ENCODE measurements at regions not wholly inside any gene's neighbourhood (a gene's known extent, or its start where the extent isn't known, plus 50 kb on each side); places are given as distances from the start of the nearest gene placed in this dataset.

GRCh38 chr2:166802475-166802874, 85.8 kb upstream of the XIRP2 start:
- Histone ChIP-seq H3K9me3 (ENCODE audit: low read length) (no peaks in the 10 kb centered on the region), H3K4me3 (ENCODE audit: low read length) (no peak overlapping the region), H3K4me2 (ENCODE audit: low read length) (no peak overlapping the region), H4K20me1 (ENCODE audit: insufficient read depth) (no peaks in the 10 kb centered on the region), H3K27ac (ENCODE audit: low read length) (no peak overlapping the region), H3F3A (ENCODE audit: insufficient read depth, low read length, poor library complexity, severe bottlenecking) (no peaks in the 10 kb centered on the region), H2AFZ (ENCODE audit: low read depth, low read length) (no peak overlapping the region), H3K9me2 (ENCODE audit: insufficient read depth, low read length) (no peaks in the 10 kb centered on the region), H3K36me3 (ENCODE audit: insufficient read depth, low read length) (no peaks in the 10 kb centered on the region), H3K9ac (ENCODE audit: low read length) (no peak overlapping the region), H3K27me3 (ENCODE audit: insufficient read depth, low read depth, low read length) (no peaks in the 10 kb centered on the region), H3K79me2 (replicated peaks; ENCODE audit: insufficient read depth, low read length) (no peaks in the 10 kb centered on the region)
- TF ChIP-seq MXI1 (conservative IDR thresholded peaks at IDR 0.05; ENCODE audit: poor library complexity, severe bottlenecking) (no peak), RAD21 (conservative IDR thresholded peaks at IDR 0.05) (no peak), EZH2 (IDR thresholded peaks at IDR 0.05; ENCODE audit: borderline replicate concordance, insufficient read depth, low read length, poor library complexity, severe bottlenecking) (no peak), EP300 (conservative IDR thresholded peaks at IDR 0.05; ENCODE audit: poor library complexity, severe bottlenecking) (no peak), REST (IDR thresholded peaks at IDR 0.05; ENCODE audit: borderline replicate concordance) (no peak), POLR2AphosphoS5 (IDR thresholded peaks at IDR 0.05) (no peak), TAF1 (IDR thresholded peaks at IDR 0.05; ENCODE audit: low read depth) (no peak), SMC3 (conservative IDR thresholded peaks at IDR 0.05; ENCODE audit: poor library complexity) (no peak), CTCF (IDR thresholded peaks at IDR 0.05; ENCODE audit: poor library complexity, severe bottlenecking) (no peak)

DNA sequence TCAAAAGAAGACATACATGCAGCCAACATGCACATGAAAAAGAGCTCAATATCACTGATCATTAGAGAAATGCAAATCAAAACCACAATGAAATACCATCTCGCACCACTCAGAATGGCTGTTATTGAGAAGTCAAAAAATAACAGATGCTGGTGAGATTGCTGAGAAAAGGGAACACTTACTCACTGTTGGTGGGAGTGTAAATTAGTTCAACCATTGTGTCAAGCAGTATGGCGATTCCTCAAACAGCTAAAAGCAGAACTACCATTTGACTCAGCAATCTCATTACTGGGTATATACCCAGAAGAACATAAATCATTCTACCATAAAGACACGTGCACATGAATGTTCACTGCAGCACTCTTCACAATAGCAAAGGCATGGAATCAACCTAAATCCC, 95.5 kb upstream of the XIRP2 start:
- Histone ChIP-seq H3K27ac (ENCODE audit: low read length) (no peak overlapping the region), H3K79me2 (replicated peaks; ENCODE audit: insufficient read depth, low read length) (no peaks in the 10 kb centered on the region), H3K36me3 (ENCODE audit: insufficient read depth, low read length) (no peaks in the 10 kb centered on the region), H3K4me2 (ENCODE audit: low read length) (no peak overlapping the region), H3K27me3 (ENCODE audit: insufficient read depth, low read depth, low read length) (no peaks in the 10 kb centered on the region), H4K20me1 (ENCODE audit: insufficient read depth) (no peaks in the 10 kb centered on the region), H2AFZ (ENCODE audit: low read depth, low read length) (no peak overlapping the region), H3K9me2 (ENCODE audit: insufficient read depth, low read length) (no peaks in the 10 kb centered on the region), H3F3A (ENCODE audit: insufficient read depth, low read length, poor library complexity, severe bottlenecking) (no peaks in the 10 kb centered on the region), H3K4me3 (ENCODE audit: low read length) (no peak overlapping the region), H3K9me3 (ENCODE audit: low read length) (no peaks in the 10 kb centered on the region), H3K9ac (ENCODE audit: low read length) (no peak overlapping the region)
- no peak for TF ChIP-seq RAD21 (conservative IDR thresholded peaks at IDR 0.05)
- no peak for TF ChIP-seq SMC3 (conservative IDR thresholded peaks at IDR 0.05; ENCODE audit: poor library complexity)
- no peak for TF ChIP-seq EZH2 (IDR thresholded peaks at IDR 0.05; ENCODE audit: borderline replicate concordance, insufficient read depth, low read length, poor library complexity, severe bottlenecking)

DNA sequence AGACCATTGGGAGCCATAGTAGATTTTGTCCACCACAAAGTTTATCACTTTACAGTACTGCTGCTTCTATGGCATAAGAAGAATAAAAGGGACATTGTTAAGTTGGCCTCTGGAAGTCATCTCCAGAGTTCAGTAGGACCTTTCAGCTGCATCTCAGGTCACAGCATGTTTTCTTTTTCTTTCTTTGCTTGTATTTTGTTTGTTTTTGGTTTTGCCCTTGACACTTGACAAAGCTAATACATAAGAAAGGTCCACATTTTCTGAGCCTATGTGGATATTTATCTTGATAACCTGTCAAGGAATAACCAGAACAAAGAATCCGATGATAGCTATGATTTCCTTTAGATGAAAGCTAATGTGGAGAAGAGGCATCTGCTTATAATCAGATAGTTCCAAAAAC, 101.6 kb upstream of the XIRP2 start:
- Histone ChIP-seq H3K36me3 (ENCODE audit: insufficient read depth, low read length) (no peaks in the 10 kb centered on the region), H3K4me2 (ENCODE audit: low read length) (no peak overlapping the region), H3K4me3 (ENCODE audit: low read length) (no peak overlapping the region), H3F3A (ENCODE audit: insufficient read depth, low read length, poor library complexity, severe bottlenecking) (no peaks in the 10 kb centered on the region), H3K9me2 (ENCODE audit: insufficient read depth, low read length) (no peaks in the 10 kb centered on the region), H3K79me2 (replicated peaks; ENCODE audit: insufficient read depth, low read length) (no peaks in the 10 kb centered on the region), H3K27ac (ENCODE audit: low read length) (no peak overlapping the region), H3K27me3 (ENCODE audit: insufficient read depth, low read depth, low read length) (no peaks in the 10 kb centered on the region), H3K9me3 (ENCODE audit: low read length) (no peaks in the 10 kb centered on the region), H2AFZ (ENCODE audit: low read depth, low read length) (no peak overlapping the region), H4K20me1 (ENCODE audit: insufficient read depth) (no peaks in the 10 kb centered on the region), H3K9ac (ENCODE audit: low read length) (no peak overlapping the region)
- no peak for TF ChIP-seq POLR2AphosphoS5 (IDR thresholded peaks at IDR 0.05)
- no peak for TF ChIP-seq EZH2 (IDR thresholded peaks at IDR 0.05; ENCODE audit: borderline replicate concordance, insufficient read depth, low read length, poor library complexity, severe bottlenecking)
- TF ChIP-seq CTCF (IDR thresholded peaks at IDR 0.05; ENCODE audit: poor library complexity, severe bottlenecking) = no peak
- no peak for TF ChIP-seq MXI1 (conservative IDR thresholded peaks at IDR 0.05; ENCODE audit: poor library complexity, severe bottlenecking)
- no peak for TF ChIP-seq EP300 (conservative IDR thresholded peaks at IDR 0.05; ENCODE audit: poor library complexity, severe bottlenecking)
- no peak for TF ChIP-seq REST (IDR thresholded peaks at IDR 0.05; ENCODE audit: borderline replicate concordance)
- TF ChIP-seq SMC3 (conservative IDR thresholded peaks at IDR 0.05; ENCODE audit: poor library complexity) = no peak
- TF ChIP-seq TAF1 (IDR thresholded peaks at IDR 0.05; ENCODE audit: low read depth) = no peak
- no peak for TF ChIP-seq RAD21 (conservative IDR thresholded peaks at IDR 0.05)
